ENCODE measurements at regions not wholly inside any gene's neighbourhood (a gene's known extent, or its start where the extent isn't known, plus 50 kb on each side); places are given as distances from the start of the nearest gene placed in this dataset.
"Not testable (repeated sequence)": the region's sequence is repeated elsewhere in the genome, so short reads cannot be mapped to it uniquely, and the experiment has no call there.

GRCh38 chr18:60180671-60181070, 191.9 kb downstream of the MC4R start:
- DNase-seq (ENCODE audit: low spot score, unreplicated experiment) = no peak
- no peaks in the 10 kb centered on the region for H3K27me3 Mint-ChIP-seq
- no peak overlapping the region for H3K27ac Mint-ChIP-seq
- H3K9me3 Mint-ChIP-seq (ENCODE audit: low read depth) = no peaks in the 10 kb centered on the region
- TF ChIP-seq, protein P1, sequence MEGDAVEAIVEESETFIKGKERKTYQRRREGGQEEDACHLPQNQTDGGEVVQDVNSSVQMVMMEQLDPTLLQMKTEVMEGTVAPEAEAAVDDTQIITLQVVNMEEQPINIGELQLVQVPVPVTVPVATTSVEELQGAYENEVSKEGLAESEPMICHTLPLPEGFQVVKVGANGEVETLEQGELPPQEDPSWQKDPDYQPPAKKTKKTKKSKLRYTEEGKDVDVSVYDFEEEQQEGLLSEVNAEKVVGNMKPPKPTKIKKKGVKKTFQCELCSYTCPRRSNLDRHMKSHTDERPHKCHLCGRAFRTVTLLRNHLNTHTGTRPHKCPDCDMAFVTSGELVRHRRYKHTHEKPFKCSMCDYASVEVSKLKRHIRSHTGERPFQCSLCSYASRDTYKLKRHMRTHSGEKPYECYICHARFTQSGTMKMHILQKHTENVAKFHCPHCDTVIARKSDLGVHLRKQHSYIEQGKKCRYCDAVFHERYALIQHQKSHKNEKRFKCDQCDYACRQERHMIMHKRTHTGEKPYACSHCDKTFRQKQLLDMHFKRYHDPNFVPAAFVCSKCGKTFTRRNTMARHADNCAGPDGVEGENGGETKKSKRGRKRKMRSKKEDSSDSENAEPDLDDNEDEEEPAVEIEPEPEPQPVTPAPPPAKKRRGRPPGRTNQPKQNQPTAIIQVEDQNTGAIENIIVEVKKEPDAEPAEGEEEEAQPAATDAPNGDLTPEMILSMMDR (IDR thresholded peaks at IDR 0.05; ENCODE audit: unreplicated experiment) = no peak
- no peak overlapping the region for H3K4me3 Mint-ChIP-seq (ENCODE audit: low read depth)
- H3K4me1 Mint-ChIP-seq (ENCODE audit: low read depth) = peaks cover 27% of the 10 kb centered on the region
- no peaks in the 10 kb centered on the region for H3K36me3 Mint-ChIP-seq (ENCODE audit: insufficient read depth)

- H3K4me1 Mint-ChIP-seq (ENCODE audit: low read depth); DNase-seq (ENCODE audit: low spot score, unreplicated experiment); H3K9me3 Mint-ChIP-seq (ENCODE audit: low read depth); H3K27ac Mint-ChIP-seq; H3K4me3 Mint-ChIP-seq (ENCODE audit: low read depth); H3K27me3 Mint-ChIP-seq; H3K36me3 Mint-ChIP-seq (ENCODE audit: insufficient read depth): not testable (repeated sequence)
These were observed 194.4 kb downstream of the MC4R start for GRCh38 chr18:60178224-60178623.

- H3K4me3 Mint-ChIP-seq (ENCODE audit: low read depth) = no peak overlapping the region
- TF ChIP-seq, protein P1 (IDR thresholded peaks at IDR 0.05; ENCODE audit: unreplicated experiment) = no peak
- H3K27me3 Mint-ChIP-seq = no peaks in the 10 kb centered on the region
- no peaks in the 10 kb centered on the region for H3K9me3 Mint-ChIP-seq (ENCODE audit: low read depth)
- H3K4me1 Mint-ChIP-seq (ENCODE audit: low read depth) = no peaks in the 10 kb centered on the region
- no peak overlapping the region for H3K27ac Mint-ChIP-seq
- DNase-seq (ENCODE audit: low spot score, unreplicated experiment) = no peak
- no peaks in the 10 kb centered on the region for H3K36me3 Mint-ChIP-seq (ENCODE audit: insufficient read depth)
These were observed 196.3 kb downstream of the MC4R start for GRCh38 chr18:60176259-60176658.

GRCh38 chr18:60174832-60175231, 197.7 kb downstream of the MC4R start:
- Mint-ChIP-seq H3K4me1 (ENCODE audit: low read depth) (no peaks in the 10 kb centered on the region), H3K36me3 (ENCODE audit: insufficient read depth) (no peaks in the 10 kb centered on the region), H3K4me3 (ENCODE audit: low read depth) (no peak overlapping the region), H3K27me3 (no peaks in the 10 kb centered on the region), H3K27ac (no peak overlapping the region), H3K9me3 (ENCODE audit: low read depth) (no peaks in the 10 kb centered on the region)
- TF ChIP-seq, protein P1 (IDR thresholded peaks at IDR 0.05; ENCODE audit: unreplicated experiment) = no peak
- DNase-seq (ENCODE audit: low spot score, unreplicated experiment) = no peak

DNA sequence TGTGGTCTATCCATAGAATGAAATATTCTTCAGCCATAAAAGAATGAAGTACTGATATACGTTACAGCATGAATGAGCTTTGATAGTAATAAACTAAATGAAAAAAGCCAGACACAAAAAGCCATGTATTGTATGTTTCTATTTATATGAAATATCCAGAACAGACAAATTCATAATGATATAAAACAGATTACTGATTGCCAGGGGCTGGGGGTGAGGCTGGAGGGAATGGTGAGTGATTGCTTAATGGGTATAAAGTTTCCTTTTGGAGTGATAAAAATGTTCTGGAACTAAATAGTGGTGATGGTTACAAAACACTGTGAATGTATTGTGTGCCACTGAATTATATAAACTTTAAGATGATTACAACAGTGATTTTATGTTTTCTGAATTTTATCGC, 200.5 kb downstream of the MC4R start:
- DNase-seq (ENCODE audit: low spot score, unreplicated experiment) = no peak
- TF ChIP-seq, protein P1 (IDR thresholded peaks at IDR 0.05; ENCODE audit: unreplicated experiment) = no peak
- Mint-ChIP-seq H3K36me3 (ENCODE audit: insufficient read depth) (no peaks in the 10 kb centered on the region), H3K27me3 (no peaks in the 10 kb centered on the region), H3K4me1 (ENCODE audit: low read depth) (no peaks in the 10 kb centered on the region), H3K27ac (peak overlapping the region; percentile 38), H3K9me3 (ENCODE audit: low read depth) (no peaks in the 10 kb centered on the region), H3K4me3 (ENCODE audit: low read depth) (no peak overlapping the region)

GRCh38 chr18:60163622-60164021, 209.0 kb downstream of the MC4R start:
- no peak for DNase-seq (ENCODE audit: low spot score, unreplicated experiment)
- H3K36me3 Mint-ChIP-seq (ENCODE audit: insufficient read depth) = no peaks in the 10 kb centered on the region
- peaks cover 1% of the 10 kb centered on the region for H3K4me1 Mint-ChIP-seq (ENCODE audit: low read depth)
- H3K9me3 Mint-ChIP-seq (ENCODE audit: low read depth) = peaks cover 4% of the 10 kb centered on the region
- TF ChIP-seq, protein P1 (IDR thresholded peaks at IDR 0.05; ENCODE audit: unreplicated experiment) = no peak
- H3K4me3 Mint-ChIP-seq (ENCODE audit: low read depth) = no peak overlapping the region
- H3K27me3 Mint-ChIP-seq = no peaks in the 10 kb centered on the region
- no peak overlapping the region for H3K27ac Mint-ChIP-seq

Data from progenitor cell of endocrine pancreas (in vitro differentiated cells).